ENCODE measurements at regions not wholly inside any gene's neighbourhood (a gene's known extent, or its start where the extent isn't known, plus 50 kb on each side); places are given as distances from the start of the nearest gene placed in this dataset.

DNA sequence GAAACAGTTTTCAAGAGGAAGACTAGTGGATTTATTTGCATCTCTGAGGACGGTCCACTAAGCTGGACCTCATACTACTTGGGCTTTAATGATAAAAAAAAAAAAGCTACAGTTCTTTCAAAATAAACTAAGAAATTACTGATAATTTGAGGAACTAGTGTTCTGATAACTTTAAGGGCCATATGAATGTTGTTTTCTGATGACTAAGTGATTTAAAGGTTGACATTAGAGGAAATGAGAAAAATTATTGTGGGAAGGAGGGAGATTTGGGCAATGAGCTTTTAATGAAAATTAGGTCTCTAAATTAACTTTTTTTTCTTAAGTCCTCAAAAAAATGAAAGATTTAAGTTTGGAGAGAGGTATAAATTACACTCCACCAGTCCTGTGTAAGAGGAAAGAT, 60.8 kb upstream of the IL2 start:
- no peak for DNase-seq (ENCODE audit: low read depth, low spot score)
- no peak overlapping the region for H3K4me3 ChIP-seq (ENCODE audit: low read length)

DNA sequence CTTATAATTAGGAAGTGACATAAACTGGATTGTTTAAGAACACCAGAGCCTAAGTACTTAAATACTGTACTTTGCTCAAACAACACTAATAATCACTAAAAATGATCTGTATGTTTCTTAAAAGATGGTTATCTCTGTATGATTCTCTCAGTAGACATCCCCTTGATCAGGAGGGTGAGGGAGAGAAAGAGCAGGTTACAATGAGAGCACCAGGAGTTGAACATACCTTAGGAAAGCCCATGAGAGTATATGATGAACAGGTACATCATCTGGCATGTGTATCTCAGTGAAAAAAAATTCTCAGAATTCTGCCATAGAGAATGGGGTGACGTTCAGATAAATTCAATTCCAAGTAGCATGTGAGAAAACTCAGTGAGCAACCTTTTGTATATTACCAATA, 59.9 kb upstream of the IL2 start:
- no peak for DNase-seq (ENCODE audit: low read depth, low spot score)
- no peak overlapping the region for H3K4me3 ChIP-seq (ENCODE audit: low read length)

DNA sequence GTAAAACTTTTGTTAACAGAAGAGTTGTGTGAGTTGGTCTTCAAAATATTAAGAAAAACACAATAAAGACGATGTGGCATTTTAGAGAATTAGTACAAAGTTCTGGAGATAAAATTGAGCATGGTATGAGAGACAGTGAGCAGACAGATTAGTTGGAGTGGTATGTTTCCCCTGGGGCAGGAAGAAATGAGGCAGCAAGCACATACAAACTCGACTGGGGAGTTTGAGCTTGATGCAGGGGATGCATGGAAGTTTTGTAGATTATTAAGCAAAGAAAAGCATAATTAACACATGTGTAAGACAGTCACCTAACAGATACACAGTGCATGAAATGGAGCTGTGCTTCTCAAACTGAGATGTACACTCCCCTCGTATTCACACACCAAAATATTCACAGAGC, 58.1 kb upstream of the IL2 start:
- no peak for DNase-seq (ENCODE audit: low read depth, low spot score)
- H3K4me3 ChIP-seq (ENCODE audit: low read length) = no peak overlapping the region

DNA sequence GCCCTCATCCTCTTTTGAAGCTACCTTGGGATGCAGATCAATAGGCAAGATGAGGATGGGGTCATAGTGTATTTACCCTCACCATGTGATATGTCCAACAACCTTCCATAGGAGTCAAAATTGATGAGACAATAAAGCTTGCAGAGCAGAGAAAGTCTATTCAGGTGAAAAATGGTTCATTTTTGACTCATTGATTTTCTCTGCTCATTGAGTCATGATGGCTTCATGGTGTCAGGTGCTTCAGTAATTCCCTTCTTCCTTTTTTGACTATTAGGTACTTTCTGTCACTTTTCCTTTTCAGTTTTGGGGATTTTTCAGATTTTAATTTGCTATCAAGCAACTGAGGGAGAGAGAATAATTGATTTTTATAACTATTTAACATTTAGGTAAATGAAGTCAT, 55.9 kb upstream of the IL2 start:
- no peak overlapping the region for H3K4me3 ChIP-seq (ENCODE audit: low read length)
- no peak for DNase-seq (ENCODE audit: low read depth, low spot score)

DNA sequence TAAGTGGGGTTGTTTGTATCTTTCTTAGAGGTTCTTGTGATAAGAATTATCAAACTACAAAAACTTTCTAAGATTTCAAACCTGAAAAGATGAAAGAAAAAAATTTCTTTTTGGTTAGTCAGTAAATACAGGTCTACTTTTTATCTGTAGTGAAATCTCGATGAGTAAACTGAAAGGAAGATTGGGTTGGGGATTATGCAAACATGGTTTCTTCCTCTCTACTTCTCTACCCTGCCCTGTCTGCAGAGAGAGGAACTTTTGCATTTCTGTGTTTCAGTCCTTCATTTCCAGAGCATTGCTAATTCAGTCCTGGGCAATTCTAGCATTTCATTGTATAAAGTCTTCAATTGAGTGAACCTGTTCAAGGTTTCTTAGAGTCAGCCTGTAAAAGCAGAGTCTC, 51.6 kb upstream of the IL2 start:
- DNase-seq (ENCODE audit: low read depth, low spot score) = peak; percentile 52
- H3K4me3 ChIP-seq (ENCODE audit: low read length) = no peak overlapping the region

All from Jurkat, Clone E6-1 (cell line).